NCI-H1436 treated with DMSO at 0.1 percent for 48 hours (cell line): ENCODE measurements at regions not wholly inside any gene's neighbourhood (a gene's known extent, or its start where the extent isn't known, plus 50 kb on each side); places are given as distances from the start of the nearest gene placed in this dataset.

Source experiments
- DNase-seq: peaks from one replicate; lab custom pipeline; 2025; lab: John Stamatoyannopoulos, UW

GRCh38 chr2:153105829-153106578 lies 372.6 kb downstream of the RPRM start:
- DNase-seq, result no peak

GRCh38 chr2:153101187-153101586 lies 377.4 kb downstream of the RPRM start:
- no peak for DNase-seq

- DNase-seq, result no peak
These were observed 378.4 kb downstream of the RPRM start for GRCh38 chr2:153100151-153100550.

DNA sequence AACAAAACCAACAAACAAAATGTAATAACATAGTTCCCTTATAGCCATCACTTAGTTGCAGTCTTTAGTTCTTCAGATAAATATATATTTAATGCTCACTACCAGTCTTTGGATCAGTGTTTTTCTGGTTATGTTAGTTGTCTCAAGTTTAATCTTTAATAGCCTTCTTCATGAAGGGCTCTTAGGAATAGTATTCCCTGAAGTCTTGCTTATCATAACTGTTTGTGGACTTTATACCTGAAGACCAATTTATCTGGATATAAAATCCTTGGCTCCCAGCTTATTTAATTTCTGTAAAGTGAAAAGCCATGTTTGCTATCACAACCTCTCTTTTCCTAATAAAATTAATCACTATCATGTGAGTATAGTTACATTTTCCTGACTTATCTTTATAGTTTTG lies 379.7 kb downstream of the ARL6IP6 start:
- no peak for DNase-seq

DNA sequence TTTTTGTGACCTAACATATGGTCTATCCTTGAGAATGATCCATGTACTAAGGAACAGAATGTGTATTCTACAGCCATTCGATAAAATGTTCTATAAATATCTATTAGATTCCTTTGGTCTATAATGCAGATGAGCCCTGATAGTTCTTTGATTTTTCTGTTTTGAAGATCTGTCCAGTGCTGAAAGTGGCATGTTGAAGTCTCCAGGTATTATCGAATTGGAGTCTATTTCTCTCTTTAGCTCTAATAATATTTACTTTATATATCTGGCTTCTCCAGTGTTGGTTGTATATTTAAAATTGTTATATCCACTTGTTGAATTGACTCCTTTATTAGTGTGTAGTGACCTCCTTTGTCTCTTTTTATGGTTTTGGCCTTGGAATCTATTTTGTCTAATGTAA lies 377.9 kb downstream of the ARL6IP6 start:
- no peak for DNase-seq

DNA sequence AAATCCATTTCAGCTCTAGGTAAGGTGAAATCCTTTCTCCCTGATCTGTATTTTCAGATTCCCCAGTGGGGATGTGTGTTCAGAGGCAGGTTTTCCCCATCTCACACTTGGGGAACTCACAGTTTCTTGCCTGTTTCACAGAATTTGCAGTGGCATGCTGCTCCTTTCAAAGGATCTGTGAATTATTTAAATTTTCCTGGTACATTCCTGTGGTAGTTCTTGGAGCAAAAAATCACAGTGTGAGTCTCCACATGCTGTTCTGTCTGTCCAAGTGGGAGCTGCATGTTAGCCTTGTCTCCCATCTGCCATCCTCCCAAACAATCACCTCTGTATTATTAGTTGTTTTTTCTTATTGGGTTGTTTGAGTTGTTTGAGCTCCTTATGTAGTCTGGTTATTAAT lies 372.9 kb downstream of the ARL6IP6 start:
- no peak for DNase-seq

DNA sequence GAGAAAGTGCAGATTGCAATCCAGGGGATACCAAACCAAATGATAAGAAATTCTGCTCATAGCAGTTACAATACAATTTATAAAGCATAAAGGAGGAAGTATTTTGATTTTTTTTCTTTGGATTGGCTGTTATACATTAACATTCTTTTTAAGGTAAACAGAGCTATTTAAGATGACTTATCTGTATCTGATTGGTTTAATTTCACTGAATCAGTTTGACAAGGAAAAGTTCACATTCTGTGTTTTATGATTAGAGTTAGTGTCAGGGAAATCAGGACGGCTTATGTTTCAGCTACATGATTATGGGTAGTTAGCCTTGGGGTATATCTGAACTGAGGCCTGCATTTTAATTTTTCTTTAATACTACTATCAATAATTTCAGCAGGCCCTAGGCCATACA lies 360.9 kb downstream of the ARL6IP6 start:
- DNase-seq, result no peak

GRCh38 chr2:153077311-153077710 lies 358.9 kb downstream of the ARL6IP6 start:
- no peak for DNase-seq

DNA sequence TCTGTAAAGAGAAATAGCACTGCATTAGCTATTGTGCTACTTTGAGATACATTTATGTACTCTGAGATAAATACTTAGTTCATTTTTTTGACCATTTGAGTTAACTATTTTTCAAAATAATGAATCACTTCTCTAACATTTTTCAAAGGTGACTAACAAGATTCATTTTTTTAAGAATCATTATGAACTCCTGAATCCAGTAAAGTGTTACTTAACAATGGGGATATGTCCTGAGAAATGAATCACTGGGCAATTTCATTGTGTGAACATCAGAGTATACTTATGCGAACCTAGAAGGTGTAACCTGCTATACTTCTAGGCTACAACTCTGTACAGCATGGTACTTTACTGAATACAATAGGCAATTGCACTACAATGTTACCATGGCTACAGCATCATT lies 355.8 kb downstream of the ARL6IP6 start:
- DNase-seq, result no peak

- no peak for DNase-seq
These were observed 354.4 kb downstream of the ARL6IP6 start for GRCh38 chr2:153072813-153073212.

- no peak for DNase-seq
These were observed 353.7 kb downstream of the ARL6IP6 start for GRCh38 chr2:153072077-153072476.

GRCh38 chr2:153071090-153071489 lies 352.7 kb downstream of the ARL6IP6 start:
- DNase-seq, result no peak

- no peak for DNase-seq
These were observed 350.5 kb downstream of the ARL6IP6 start for GRCh38 chr2:153068915-153069314.

DNA sequence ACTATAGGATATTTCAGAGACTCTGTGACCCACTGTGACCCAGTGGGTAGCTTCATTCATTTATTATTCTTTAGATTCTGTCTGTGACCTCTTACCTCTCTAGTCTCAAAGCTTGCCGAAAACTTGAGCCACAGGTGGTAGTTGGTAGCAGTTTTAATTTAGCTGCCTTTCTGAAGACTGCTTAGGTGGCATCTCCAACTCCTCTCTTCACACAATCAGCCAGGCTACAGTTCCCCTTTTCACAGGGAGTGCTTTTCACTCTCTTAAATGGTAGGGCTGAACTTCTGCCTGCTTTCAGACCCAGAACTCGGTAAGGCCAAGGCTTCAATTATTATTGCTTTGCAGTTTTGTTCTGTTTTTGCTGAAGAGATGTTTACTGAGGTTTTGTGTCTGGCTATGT lies 349.6 kb downstream of the ARL6IP6 start:
- DNase-seq, result no peak

- no peak for DNase-seq
These were observed 341.1 kb downstream of the ARL6IP6 start for GRCh38 chr2:153059338-153060052.

GRCh38 chr2:153057743-153058142 lies 339.3 kb downstream of the ARL6IP6 start:
- no peak for DNase-seq

- no peak for DNase-seq
These were observed 336.8 kb downstream of the ARL6IP6 start for GRCh38 chr2:153055182-153055581.

DNA sequence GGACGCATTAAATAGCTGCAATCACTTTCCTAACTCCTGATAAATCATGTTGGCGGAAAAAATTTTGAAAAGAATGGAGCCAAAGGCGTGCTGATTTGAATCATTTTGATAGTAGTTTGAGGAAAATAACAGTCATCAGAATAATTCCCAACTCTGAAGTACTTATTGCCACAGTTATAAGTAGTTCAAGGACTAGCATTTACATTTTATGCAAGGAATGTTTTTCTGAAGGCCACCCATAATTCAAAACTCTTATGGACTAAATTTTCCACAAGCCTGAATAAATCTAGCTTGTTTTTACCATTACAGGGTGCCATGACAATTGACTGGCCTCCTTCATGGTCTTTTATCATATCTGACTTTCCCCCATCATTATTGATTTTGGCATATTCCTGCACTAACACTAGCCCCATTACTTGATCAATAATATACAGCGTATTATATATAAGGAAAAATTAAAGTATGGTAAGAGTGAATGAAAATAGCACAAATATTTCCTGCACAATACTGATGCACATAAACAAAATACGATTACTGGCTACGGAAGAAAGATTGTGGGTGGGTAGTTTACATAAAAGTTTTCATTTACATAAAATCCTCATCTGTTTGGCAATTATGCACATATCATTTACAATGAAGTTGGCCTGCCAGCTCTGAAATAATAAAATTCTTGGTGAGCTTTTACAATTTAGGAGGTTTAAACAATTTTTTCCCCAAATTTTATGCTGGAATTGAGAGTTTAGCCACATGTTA lies 334.6 kb downstream of the ARL6IP6 start:
- DNase-seq, result no peak

GRCh38 chr2:153047220-153047619 lies 328.8 kb downstream of the ARL6IP6 start:
- no peak for DNase-seq

DNA sequence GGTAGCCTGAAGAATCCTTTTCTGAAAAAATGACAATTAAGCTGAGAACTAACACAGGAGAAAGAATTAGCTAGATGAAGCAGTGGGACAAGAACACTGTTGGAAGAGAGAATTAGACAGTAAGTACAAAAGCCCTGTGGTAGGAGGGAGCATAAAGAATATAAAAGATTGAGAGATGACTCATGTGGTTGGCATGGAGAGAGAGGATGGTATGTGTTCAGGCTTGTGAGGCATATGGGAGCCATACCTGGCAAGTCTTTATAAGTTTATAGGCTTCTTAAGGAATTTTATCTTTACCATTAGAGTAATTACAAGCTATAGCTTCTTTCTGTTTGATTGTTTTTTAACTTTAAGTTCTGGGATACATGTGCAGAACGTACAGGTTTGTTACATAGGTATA lies 325.0 kb downstream of the ARL6IP6 start:
- no peak for DNase-seq

GRCh38 chr2:153028626-153029025 lies 310.2 kb downstream of the ARL6IP6 start:
- DNase-seq, result no peak

DNA sequence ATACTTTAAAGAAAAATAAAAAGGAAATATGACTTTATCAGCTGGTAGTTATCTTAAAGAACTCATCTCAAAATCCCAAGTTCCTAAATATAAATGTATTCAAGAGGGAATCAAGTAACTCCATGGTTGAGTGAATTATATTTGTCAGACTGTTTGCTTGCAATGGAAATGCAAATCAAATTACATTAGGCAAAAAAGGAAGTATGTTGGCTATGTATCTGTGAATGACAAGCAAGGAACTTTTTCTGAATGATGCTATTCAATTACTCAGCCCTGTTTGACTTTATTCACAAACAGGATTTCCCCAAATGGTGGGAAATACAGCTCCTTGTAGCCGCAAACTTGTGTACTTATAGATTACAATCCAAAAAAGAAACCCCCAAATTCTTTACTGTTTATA lies 309.1 kb downstream of the ARL6IP6 start:
- DNase-seq, result no peak

DNA sequence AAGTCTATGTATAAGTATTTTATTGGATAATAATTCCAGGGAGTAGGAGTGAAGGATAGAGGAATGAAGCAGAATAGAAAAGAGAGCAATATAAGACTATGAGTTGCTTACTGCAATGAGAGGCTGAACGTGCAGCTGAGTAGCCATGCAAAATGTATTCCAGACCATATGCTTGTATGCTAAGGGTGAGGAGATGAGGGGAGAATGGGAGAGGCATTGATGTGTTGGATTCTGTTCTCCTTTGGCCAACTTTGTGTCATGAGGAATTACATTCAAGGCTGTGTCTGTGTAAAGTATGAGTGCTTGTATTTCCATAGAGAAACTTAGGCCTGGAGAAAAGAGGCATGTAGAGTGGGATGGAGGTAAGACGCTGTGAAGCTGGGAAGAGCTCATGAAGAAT lies 301.8 kb downstream of the ARL6IP6 start:
- DNase-seq, result no peak
